ENCODE measurements at regions not wholly inside any gene's neighbourhood (a gene's known extent, or its start where the extent isn't known, plus 50 kb on each side); places are given as distances from the start of the nearest gene placed in this dataset.

- no peak for DNase-seq (ENCODE audit: low read depth in 4 of 4, low spot score in 1 of 4)
These were observed 62.2 kb upstream of the WSCD2 start for GRCh38 chr12:108066583-108067577.

GRCh38 chr12:108069651-108070165 lies 59.4 kb upstream of the WSCD2 start:
- DNase-seq (ENCODE audit: low read depth in 4 of 4, low spot score in 1 of 4): no peak

GRCh38 chr12:108075561-108075960 lies 53.5 kb upstream of the WSCD2 start:
- no peak for DNase-seq (ENCODE audit: low read depth in 4 of 4, low spot score in 1 of 4)

- DNase-seq (ENCODE audit: low read depth in 4 of 4, low spot score in 1 of 4): no peak
These were observed 52.5 kb upstream of the WSCD2 start for GRCh38 chr12:108076556-108076955.

- no peak for DNase-seq (ENCODE audit: low read depth in 4 of 4, low spot score in 1 of 4)
These were observed 50.7 kb upstream of the WSCD2 start for GRCh38 chr12:108078428-108078827.
